Glutamatergic neuron (in vitro differentiated cells): ENCODE measurements at regions not wholly inside any gene's neighbourhood (a gene's known extent, or its start where the extent isn't known, plus 50 kb on each side); places are given as distances from the start of the nearest gene placed in this dataset.

Experiments
- DNase-seq: peaks from one replicate; pipeline ENCODE4 v3.0.0; 2022
- H3K27ac Mint-ChIP-seq: one replicate; pipeline ENCODE4 v1.8.0; 2020; ENCODE audit warnings: mild to moderate bottlenecking, mixed read lengths, inconsistent platforms; ENCODE audit not compliant: unreplicated experiment
- H3K27me3 Mint-ChIP-seq: one replicate; pipeline ENCODE4 v1.8.0; 2020; ENCODE audit warnings: mild to moderate bottlenecking, moderate library complexity, mixed read lengths, inconsistent platforms; ENCODE audit not compliant: unreplicated experiment
- H3K36me3 Mint-ChIP-seq: one replicate; pipeline ENCODE4 v1.8.0; 2020; ENCODE audit warnings: mild to moderate bottlenecking, mixed read lengths, inconsistent platforms; ENCODE audit not compliant: unreplicated experiment
- H3K4me1 Mint-ChIP-seq: one replicate; pipeline ENCODE4 v1.8.0; 2020; ENCODE audit warnings: mild to moderate bottlenecking, low read depth, mixed read lengths, inconsistent platforms; ENCODE audit not compliant: unreplicated experiment
- H3K4me3 Mint-ChIP-seq: one replicate; pipeline ENCODE4 v1.8.0; 2020; ENCODE audit warnings: mild to moderate bottlenecking, mixed read lengths, inconsistent platforms; ENCODE audit not compliant: unreplicated experiment
- H3K9me3 Mint-ChIP-seq: one replicate; pipeline ENCODE4 v1.8.0; 2020; ENCODE audit warnings: mild to moderate bottlenecking, moderate library complexity, mixed read lengths, inconsistent platforms; ENCODE audit not compliant: unreplicated experiment
- TF ChIP-seq, protein P1 (sequence below): fragments of 200-600 bp; sonication (generic); IDR thresholded peaks from one replicate; pipeline ENCODE4 v1.5.0; 2021; ENCODE audit not compliant: partially characterized antibody, unreplicated experiment

DNA sequence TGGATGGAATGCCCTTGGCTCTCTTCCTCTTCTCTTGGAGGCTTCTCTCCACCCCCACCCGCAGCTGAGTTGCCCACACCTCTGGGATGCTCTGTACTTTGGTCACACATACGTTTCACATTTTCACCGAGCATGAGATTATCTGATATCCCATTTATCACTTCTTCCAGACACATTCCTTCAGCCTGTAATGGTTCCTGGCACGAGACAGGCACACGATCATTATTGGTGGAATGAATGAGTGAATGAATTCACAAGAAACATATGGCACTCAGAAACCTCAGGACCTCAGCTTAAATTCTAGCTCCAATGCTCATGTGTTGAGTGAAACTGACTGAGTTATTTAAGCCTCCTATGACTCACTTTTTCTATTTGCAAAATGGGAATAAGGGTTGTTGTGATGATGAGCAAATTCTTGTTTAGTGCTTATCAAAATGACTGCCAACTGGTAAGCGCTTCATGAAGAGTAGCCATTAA lies 242.7 kb upstream of the JUN start:
- no peaks in the 10 kb centered on the region for H3K4me1 Mint-ChIP-seq
- H3K27me3 Mint-ChIP-seq = peaks cover 2% of the 10 kb centered on the region
- TF ChIP-seq, protein P1, sequence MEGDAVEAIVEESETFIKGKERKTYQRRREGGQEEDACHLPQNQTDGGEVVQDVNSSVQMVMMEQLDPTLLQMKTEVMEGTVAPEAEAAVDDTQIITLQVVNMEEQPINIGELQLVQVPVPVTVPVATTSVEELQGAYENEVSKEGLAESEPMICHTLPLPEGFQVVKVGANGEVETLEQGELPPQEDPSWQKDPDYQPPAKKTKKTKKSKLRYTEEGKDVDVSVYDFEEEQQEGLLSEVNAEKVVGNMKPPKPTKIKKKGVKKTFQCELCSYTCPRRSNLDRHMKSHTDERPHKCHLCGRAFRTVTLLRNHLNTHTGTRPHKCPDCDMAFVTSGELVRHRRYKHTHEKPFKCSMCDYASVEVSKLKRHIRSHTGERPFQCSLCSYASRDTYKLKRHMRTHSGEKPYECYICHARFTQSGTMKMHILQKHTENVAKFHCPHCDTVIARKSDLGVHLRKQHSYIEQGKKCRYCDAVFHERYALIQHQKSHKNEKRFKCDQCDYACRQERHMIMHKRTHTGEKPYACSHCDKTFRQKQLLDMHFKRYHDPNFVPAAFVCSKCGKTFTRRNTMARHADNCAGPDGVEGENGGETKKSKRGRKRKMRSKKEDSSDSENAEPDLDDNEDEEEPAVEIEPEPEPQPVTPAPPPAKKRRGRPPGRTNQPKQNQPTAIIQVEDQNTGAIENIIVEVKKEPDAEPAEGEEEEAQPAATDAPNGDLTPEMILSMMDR = no peak
- H3K36me3 Mint-ChIP-seq = no peaks in the 10 kb centered on the region
- H3K27ac Mint-ChIP-seq = no peak overlapping the region
- peaks cover 1% of the 10 kb centered on the region for H3K9me3 Mint-ChIP-seq
- no peak overlapping the region for H3K4me3 Mint-ChIP-seq
- no peak for DNase-seq

DNA sequence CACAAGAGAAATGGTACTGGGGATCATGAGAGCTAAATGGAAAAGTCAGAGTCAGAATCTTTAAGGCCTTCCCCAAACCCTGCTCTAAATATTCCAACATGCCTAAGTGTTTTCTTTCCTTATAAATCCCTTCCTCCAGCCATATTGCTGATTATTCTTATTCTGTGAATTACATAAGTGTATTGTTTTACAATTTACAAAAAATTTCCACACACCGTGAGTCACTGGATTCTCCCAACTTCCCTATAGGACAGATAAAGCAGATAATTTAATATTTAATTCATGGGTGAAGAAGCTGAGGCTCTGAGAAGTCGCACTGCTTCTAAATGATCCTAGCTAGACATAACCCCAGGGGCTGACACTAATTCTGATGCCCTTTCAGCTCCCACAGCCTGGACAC lies 243.3 kb upstream of the JUN start:
- DNase-seq = no peak
- no peaks in the 10 kb centered on the region for H3K4me1 Mint-ChIP-seq
- no peak overlapping the region for H3K27ac Mint-ChIP-seq
- H3K9me3 Mint-ChIP-seq = peaks cover 1% of the 10 kb centered on the region
- no peaks in the 10 kb centered on the region for H3K36me3 Mint-ChIP-seq
- no peak overlapping the region for H3K4me3 Mint-ChIP-seq
- TF ChIP-seq, protein P1 = no peak
- peaks cover 2% of the 10 kb centered on the region for H3K27me3 Mint-ChIP-seq

DNA sequence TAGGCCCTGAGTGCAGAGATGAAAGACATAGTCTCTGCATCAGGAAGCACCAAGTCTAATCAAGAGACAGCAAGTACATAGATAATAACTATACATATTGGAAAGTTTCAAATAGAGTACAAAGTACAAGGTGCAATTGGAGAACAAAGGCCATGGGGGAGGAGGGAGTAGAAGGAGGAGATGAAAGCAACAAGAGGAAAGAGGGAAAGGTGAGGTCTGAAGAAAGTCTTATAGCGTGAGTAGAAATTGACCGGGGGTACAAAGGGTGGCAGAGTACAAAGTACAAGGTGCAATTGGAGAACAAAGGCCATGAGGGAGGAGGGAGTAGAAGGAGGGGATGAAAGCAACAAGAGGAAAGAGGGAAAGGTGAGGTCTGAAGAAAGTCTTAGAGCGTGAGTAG lies 244.2 kb upstream of the JUN start:
- Mint-ChIP-seq H3K27me3 (peaks cover 2% of the 10 kb centered on the region), H3K9me3 (peaks cover 1% of the 10 kb centered on the region), H3K36me3 (no peaks in the 10 kb centered on the region), H3K4me3 (no peak overlapping the region), H3K27ac (no peak overlapping the region), H3K4me1 (no peaks in the 10 kb centered on the region)
- TF ChIP-seq, protein P1 = no peak
- no peak for DNase-seq

DNA sequence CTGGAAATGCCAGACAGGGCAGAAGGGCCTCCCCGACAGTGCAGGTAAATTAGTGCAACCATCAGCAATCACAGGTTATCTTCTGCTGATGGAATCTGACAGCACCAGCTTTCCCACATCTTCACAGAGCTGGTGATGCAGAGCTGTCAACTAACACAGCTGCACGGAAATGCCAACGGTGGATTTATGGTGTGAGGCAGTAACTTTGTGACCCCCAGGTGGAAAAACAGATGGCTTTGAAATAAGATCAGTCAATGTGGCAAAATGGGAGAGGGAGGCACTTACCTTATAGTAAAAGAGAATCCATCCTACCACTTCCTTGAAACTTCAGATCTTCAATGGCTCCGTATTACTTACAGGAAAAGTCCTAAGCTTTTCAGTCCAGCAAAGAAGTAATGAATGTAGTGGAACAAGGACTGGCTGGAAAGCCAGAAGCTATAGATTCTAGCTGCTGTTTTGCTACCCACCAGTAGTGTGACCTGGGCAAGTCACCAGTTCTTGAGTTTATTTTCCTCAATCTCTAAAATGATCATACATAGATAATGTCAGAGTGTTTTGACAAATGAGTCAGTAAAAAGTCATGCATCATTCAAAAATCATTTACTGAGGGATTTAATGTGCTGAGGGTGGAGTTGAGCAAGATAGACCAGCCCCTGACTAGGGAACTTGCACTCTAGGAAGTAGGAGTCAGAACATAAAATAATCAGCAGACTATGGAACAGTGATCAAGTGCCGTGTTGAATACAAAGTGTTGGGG lies 245.7 kb upstream of the JUN start:
- Mint-ChIP-seq H3K27ac (no peak overlapping the region), H3K4me1 (no peaks in the 10 kb centered on the region), H3K4me3 (no peak overlapping the region), H3K9me3 (peaks cover 1% of the 10 kb centered on the region), H3K36me3 (no peaks in the 10 kb centered on the region), H3K27me3 (peaks cover 2% of the 10 kb centered on the region)
- TF ChIP-seq, protein P1 = no peak
- no peak for DNase-seq

DNA sequence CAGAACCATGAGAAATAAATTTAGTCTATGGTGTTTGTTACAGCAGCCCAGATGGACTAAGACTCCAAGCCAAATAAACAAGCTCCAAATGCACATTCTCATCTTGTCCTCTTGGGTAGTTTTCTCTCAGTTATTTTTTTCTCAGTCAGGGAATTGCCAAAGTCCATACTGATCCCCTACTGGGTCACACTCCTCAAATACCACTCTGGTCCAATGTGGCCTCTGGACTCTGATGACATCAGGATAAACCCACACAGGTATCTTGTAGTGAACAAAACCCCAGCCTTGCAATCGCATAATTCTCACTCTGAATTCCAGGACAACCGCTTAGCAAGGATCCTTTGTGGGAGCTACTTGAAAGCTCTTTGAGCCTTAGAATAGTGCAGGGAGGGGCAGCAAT lies 248.4 kb upstream of the JUN start:
- H3K4me1 Mint-ChIP-seq = no peaks in the 10 kb centered on the region

More for the DNA sequence above, 248.4 kb upstream of the JUN start:
- TF ChIP-seq, protein P1 = no peak
- H3K27me3 Mint-ChIP-seq = peaks cover 2% of the 10 kb centered on the region
- H3K27ac Mint-ChIP-seq = no peak overlapping the region
- H3K36me3 Mint-ChIP-seq = no peaks in the 10 kb centered on the region
- H3K9me3 Mint-ChIP-seq = no peaks in the 10 kb centered on the region
- H3K4me3 Mint-ChIP-seq = no peak overlapping the region
- DNase-seq = no peak
